DND-41 (cell line): ENCODE measurements at regions not wholly inside any gene's neighbourhood (a gene's known extent, or its start where the extent isn't known, plus 50 kb on each side); places are given as distances from the start of the nearest gene placed in this dataset.

Experiments used
- ATAC-seq: fragments of 200-7000 bp; cut with Tn5 transposase; 3 replicates; pipeline ENCODE4 v1.9.1; 2021; ENCODE audit warnings: low read depth; ENCODE audit not compliant: insufficient read depth
- DNase-seq: peaks from one replicate; pipeline ENCODE4 v3.0.0-alpha.2; 2020
- H2AFZ ChIP-seq: 2 replicates; pipeline ENCODE4 v1.6.0; 2012; ENCODE audit warnings: low read depth, low read length
- H3K27ac ChIP-seq: 2 replicates; pipeline ENCODE4 v1.5.1; 2012; ENCODE audit warnings: low read length, inconsistent platforms
- H3K27me3 ChIP-seq: fragments of 200-600 bp; sonication (generic); 2 replicates; pipeline ENCODE4 v1.6.0; 2012; ENCODE audit warnings: low read length, mild to moderate bottlenecking, inconsistent platforms; ENCODE audit not compliant: insufficient read depth, poor library complexity
- H3K36me3 ChIP-seq: 2 replicates; pipeline ENCODE4 v1.5.1; 2012; ENCODE audit warnings: low read length, inconsistent platforms; ENCODE audit not compliant: insufficient read depth
- H3K4me1 ChIP-seq: 2 replicates; pipeline ENCODE4 v1.5.1; 2012; ENCODE audit warnings: mild to moderate bottlenecking, low read length; ENCODE audit not compliant: insufficient read depth
- H3K4me2 ChIP-seq: 2 replicates; pipeline ENCODE4 v1.6.0; 2012; ENCODE audit warnings: mild to moderate bottlenecking, moderate library complexity, low read length, inconsistent platforms; ENCODE audit not compliant: insufficient read depth
- H3K4me3 ChIP-seq, 2 experiments: fragments of 200-600 bp in 1 of 2; shearing (Covaris generic) in 1 of 2; 2 replicates each; pipeline ENCODE4 v1.5.1; 2012 to 2016; ENCODE audit warnings: inconsistent platforms in 2 of 2, low read length in 2 of 2, mild to moderate bottlenecking in 2 of 2, low read depth in 1 of 2, moderate library complexity in 1 of 2
- H3K79me2 ChIP-seq: 2 replicates; pipeline ENCODE4 v1.6.0; 2012; ENCODE audit warnings: low read length, inconsistent platforms; ENCODE audit not compliant: insufficient read depth
- H3K9ac ChIP-seq: 2 replicates; pipeline ENCODE4 v1.6.0; 2012; ENCODE audit warnings: low read depth, mild to moderate bottlenecking, inconsistent platforms, low read length, moderate library complexity
- H3K9me3 ChIP-seq: 2 replicates; pipeline ENCODE4 v1.5.1; 2012; ENCODE audit warnings: low read length, moderate library complexity, mild to moderate bottlenecking, inconsistent platforms; ENCODE audit not compliant: insufficient read depth, severe bottlenecking
- H4K20me1 ChIP-seq: 2 replicates; pipeline ENCODE4 v1.6.0; 2012; ENCODE audit warnings: low read length; ENCODE audit not compliant: insufficient read depth
- EZH2 ChIP-seq: IDR thresholded peaks from 3 replicates; pipeline ENCODE4 v1.6.1; 2012; ENCODE audit warnings: borderline replicate concordance, low read depth, mild to moderate bottlenecking, moderate library complexity, low read length, inconsistent platforms; ENCODE audit not compliant: severe bottlenecking
- TF ChIP-seq, protein P1 (sequence below): IDR thresholded peaks from 2 replicates; pipeline ENCODE4 v1.5.1; 2012; ENCODE audit warnings: borderline replicate concordance, low read length, moderate library complexity, mild to moderate bottlenecking; ENCODE audit not compliant: poor library complexity, severe bottlenecking; ENCODE audit errors: extremely low read depth

DNA sequence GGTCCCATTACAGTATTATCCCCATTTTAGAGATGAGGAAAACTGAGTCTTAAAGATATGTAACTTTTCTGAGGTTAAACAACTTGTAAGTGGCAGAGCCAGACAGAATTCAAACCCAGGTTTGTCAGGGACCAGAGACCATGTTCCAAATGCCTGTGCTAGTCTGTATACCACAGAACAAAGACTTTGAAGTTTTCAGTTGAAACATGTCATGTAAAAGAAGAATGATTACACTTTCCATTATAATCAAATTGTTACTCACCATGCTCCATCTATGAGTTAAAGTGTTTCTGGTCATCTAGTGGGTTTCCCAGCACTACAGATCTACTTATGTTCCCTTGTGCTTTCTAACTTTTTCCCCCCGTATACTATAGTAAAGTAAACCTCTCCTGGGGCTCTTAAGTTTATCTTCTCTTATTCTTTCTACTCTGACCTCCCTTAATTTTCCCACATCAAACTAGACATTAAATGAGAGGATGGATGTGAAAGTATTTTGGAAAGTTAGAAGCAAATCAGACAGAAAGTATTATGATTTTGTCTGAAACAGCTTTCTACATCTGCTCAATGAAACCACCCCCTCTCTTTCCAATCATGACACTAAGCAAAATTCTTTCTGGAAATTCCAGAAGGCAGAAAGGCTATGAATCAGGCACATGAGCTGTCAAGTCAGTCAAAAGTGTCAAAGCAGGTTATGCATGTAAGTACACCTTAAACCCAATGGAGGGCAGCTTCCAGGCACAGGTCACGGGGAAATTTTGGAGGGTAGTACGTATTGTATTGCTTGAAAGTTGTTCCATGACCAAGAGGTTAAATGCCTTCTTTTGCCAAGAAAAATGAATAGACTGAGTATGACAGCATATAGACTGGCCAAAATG, 132.7 kb upstream of the MAP3K7 start:
- TF ChIP-seq, protein P1, sequence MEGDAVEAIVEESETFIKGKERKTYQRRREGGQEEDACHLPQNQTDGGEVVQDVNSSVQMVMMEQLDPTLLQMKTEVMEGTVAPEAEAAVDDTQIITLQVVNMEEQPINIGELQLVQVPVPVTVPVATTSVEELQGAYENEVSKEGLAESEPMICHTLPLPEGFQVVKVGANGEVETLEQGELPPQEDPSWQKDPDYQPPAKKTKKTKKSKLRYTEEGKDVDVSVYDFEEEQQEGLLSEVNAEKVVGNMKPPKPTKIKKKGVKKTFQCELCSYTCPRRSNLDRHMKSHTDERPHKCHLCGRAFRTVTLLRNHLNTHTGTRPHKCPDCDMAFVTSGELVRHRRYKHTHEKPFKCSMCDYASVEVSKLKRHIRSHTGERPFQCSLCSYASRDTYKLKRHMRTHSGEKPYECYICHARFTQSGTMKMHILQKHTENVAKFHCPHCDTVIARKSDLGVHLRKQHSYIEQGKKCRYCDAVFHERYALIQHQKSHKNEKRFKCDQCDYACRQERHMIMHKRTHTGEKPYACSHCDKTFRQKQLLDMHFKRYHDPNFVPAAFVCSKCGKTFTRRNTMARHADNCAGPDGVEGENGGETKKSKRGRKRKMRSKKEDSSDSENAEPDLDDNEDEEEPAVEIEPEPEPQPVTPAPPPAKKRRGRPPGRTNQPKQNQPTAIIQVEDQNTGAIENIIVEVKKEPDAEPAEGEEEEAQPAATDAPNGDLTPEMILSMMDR, result no peak
- TF ChIP-seq EZH2, result no peak
- DNase-seq, result no peak
- Histone ChIP-seq H3K79me2 (no peaks in the 10 kb centered on the region), H3K4me1 (no peaks in the 10 kb centered on the region), H3K27me3 (no peaks in the 10 kb centered on the region), H2AFZ (no peak overlapping the region), H3K4me3 (no peak overlapping the region), H3K9ac (no peak overlapping the region), H3K36me3 (no peaks in the 10 kb centered on the region), H3K9me3 (no peaks in the 10 kb centered on the region), H3K27ac (no peak overlapping the region), H3K4me2 (no peak overlapping the region), H4K20me1 (no peaks in the 10 kb centered on the region)
- no peak for ATAC-seq

DNA sequence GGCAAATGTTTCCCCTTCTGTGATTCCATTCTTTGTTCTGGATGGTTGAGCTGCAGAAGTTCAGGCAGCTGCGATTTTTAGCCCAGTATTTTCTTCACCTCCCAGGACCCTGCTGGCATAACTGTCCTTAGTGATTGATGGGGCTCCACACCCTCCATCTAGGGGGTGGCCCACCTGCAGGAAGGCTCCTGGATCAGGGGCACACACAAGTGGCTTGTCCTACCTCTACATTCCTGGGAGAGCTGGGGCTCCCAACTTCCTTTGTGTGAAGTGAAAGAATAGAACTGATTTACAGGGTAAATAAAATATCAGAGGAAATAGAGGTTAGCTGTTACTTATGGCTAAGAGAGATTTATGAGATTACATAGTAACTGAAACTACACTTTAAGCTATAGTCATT, 129.5 kb upstream of the MAP3K7 start:
- ATAC-seq (no peak), DNase-seq (no peak)
- Histone ChIP-seq H3K4me3 (no peak overlapping the region), H3K9ac (no peak overlapping the region), H3K36me3 (no peaks in the 10 kb centered on the region), H3K79me2 (no peaks in the 10 kb centered on the region), H3K27ac (no peak overlapping the region), H3K4me1 (no peaks in the 10 kb centered on the region), H3K27me3 (no peaks in the 10 kb centered on the region), H3K4me2 (no peak overlapping the region), H2AFZ (no peak overlapping the region), H4K20me1 (no peaks in the 10 kb centered on the region), H3K9me3 (no peaks in the 10 kb centered on the region)
- TF ChIP-seq, protein P1, result no peak
- no peak for TF ChIP-seq EZH2

DNA sequence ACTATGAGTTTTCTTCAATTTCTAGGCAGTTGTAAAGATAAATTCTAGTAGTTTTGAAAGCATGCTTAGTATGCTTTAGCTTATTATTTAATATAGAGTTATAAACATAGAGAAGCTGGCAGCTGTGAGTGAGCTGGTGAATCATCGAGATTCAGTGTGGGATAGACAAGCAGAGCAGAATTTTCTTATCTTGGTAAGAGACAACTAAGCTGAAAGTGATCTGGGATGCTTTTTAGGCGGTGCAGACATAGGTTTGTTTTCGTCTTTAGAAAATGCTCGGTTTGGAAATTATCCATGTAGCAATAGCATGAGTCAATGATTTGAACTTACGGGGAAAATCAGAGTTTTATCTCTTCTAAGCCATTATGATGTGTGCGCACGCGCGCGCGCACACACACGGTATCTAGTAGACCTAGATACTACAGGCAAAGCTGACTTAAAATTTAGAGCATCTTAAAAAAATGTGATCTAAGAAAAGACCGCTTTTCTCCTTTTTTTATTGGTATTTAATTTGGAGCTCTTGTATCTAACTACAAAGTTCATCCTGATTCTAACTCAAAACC, 128.3 kb upstream of the MAP3K7 start:
- Histone ChIP-seq H3K4me2 (no peak overlapping the region), H2AFZ (no peak overlapping the region), H4K20me1 (no peaks in the 10 kb centered on the region), H3K4me3 (no peak overlapping the region), H3K4me1 (no peaks in the 10 kb centered on the region), H3K9me3 (no peaks in the 10 kb centered on the region), H3K9ac (no peak overlapping the region), H3K27me3 (no peaks in the 10 kb centered on the region), H3K27ac (no peak overlapping the region), H3K36me3 (no peaks in the 10 kb centered on the region), H3K79me2 (no peaks in the 10 kb centered on the region)
- no peak for ATAC-seq
- no peak for DNase-seq
- TF ChIP-seq, protein P1, result no peak
- no peak for TF ChIP-seq EZH2
